ENCODE measurements at regions not wholly inside any gene's neighbourhood (a gene's known extent, or its start where the extent isn't known, plus 50 kb on each side); places are given as distances from the start of the nearest gene placed in this dataset.

- no peak overlapping the region for H3K4me3 ChIP-seq
- peaks cover 6 to 36% (median 29%) of the 10 kb centered on the region in 8 donors for H3K9me3 ChIP-seq
- H3K4me1 ChIP-seq = no peaks in the 10 kb centered on the region
- 79 to 84% (median 81%) methylated on average over 4 of the region's 4 CpGs for WGBS, 5 donors
- no peak overlapping the region for H3K27ac ChIP-seq
- no peak for TF ChIP-seq POLR2AphosphoS5 (IDR thresholded peaks at IDR 0.05)
- TF ChIP-seq CTCF (IDR thresholded peaks at IDR 0.05 in 8 of 11, conservative IDR thresholded peaks at IDR 0.05 in 3 of 11) = no peak
- no peak for TF ChIP-seq POLR2A (IDR thresholded peaks at IDR 0.05)
- no peak for DNase-seq
- H3K27me3 ChIP-seq (replicated peaks in 1 of 7) = peaks cover 0 to 29% (median 0%) of the 10 kb centered on the region in 7 donors
- H3K36me3 ChIP-seq = no peaks in the 10 kb centered on the region
- intact Hi-C loops (cut with DNase I; ENCODE audit: low total_unique reads) = no loop called here
Measured at GRCh38 chr5:174970502-174970901, 246.1 kb downstream of the MSX2 start.

GRCh38 chr5:174953871-174954270 is 229.5 kb downstream of the MSX2 start:
- intact Hi-C loops (cut with DNase I; ENCODE audit: low total_unique reads) = loop anchor here (10.0 kb wide), 1 partner anchor 491 kb away; the partner anchor contains the start of gene DRD1
- Histone ChIP-seq H3K4me1 (no peaks in the 10 kb centered on the region), H3K27ac (no peak overlapping the region), H3K36me3 (no peaks in the 10 kb centered on the region), H3K4me3 (no peak overlapping the region), H3K27me3 (replicated peaks in 1 of 7) (peaks cover 0 to 12% (median 0%) of the 10 kb centered on the region in 7 donors), H3K9me3 (peaks cover 0 to 7% (median 4%) of the 10 kb centered on the region in 8 donors)
- DNase-seq = no peak
- TF ChIP-seq CTCF (IDR thresholded peaks at IDR 0.05 in 8 of 11, conservative IDR thresholded peaks at IDR 0.05 in 3 of 11) = no peak
- no peak for TF ChIP-seq POLR2A (IDR thresholded peaks at IDR 0.05)
- TF ChIP-seq POLR2AphosphoS5 (IDR thresholded peaks at IDR 0.05) = no peak
- 62 to 74% (median 66%) methylated on average over 6 of the region's 6 CpGs for WGBS, 5 donors

GRCh38 chr5:174951151-174951780 is 226.9 kb downstream of the MSX2 start:
- no peak for DNase-seq
- H3K9me3 ChIP-seq = no peaks in the 10 kb centered on the region
- peak in 10 of 11 experiments; percentile 24 to 84 (median 64) for TF ChIP-seq CTCF (IDR thresholded peaks at IDR 0.05 in 8 of 11, conservative IDR thresholded peaks at IDR 0.05 in 3 of 11)
- TF ChIP-seq POLR2A (IDR thresholded peaks at IDR 0.05) = no peak
- TF ChIP-seq POLR2AphosphoS5 (IDR thresholded peaks at IDR 0.05) = no peak
- no peak overlapping the region for H3K27ac ChIP-seq
- peaks cover 0 to 19% (median 0%) of the 10 kb centered on the region in 7 donors for H3K27me3 ChIP-seq (replicated peaks in 1 of 7)
- H3K4me1 ChIP-seq = no peaks in the 10 kb centered on the region
- no peaks in the 10 kb centered on the region for H3K36me3 ChIP-seq
- intact Hi-C loops (cut with DNase I; ENCODE audit: low total_unique reads) = loop anchor here (10.0 kb wide), 1 partner anchor 494 kb away; the partner anchor contains the start of gene DRD1
- 22 to 29% (median 27%) methylated on average over 5 of the region's 5 CpGs for WGBS, 5 donors
- no peak overlapping the region for H3K4me3 ChIP-seq

GRCh38 chr5:174947548-174947947 is 223.2 kb downstream of the MSX2 start:
- no peak overlapping the region for H3K27ac ChIP-seq
- 55 to 69% (median 66%) methylated on average over 1 of the region's 1 CpG for WGBS, 5 donors
- intact Hi-C loops (cut with DNase I; ENCODE audit: low total_unique reads) = no loop called here
- no peaks in the 10 kb centered on the region for H3K36me3 ChIP-seq
- no peak for DNase-seq
- no peaks in the 10 kb centered on the region for H3K9me3 ChIP-seq
- no peak overlapping the region for H3K4me3 ChIP-seq
- no peaks in the 10 kb centered on the region for H3K4me1 ChIP-seq
- TF ChIP-seq POLR2A (IDR thresholded peaks at IDR 0.05) = no peak
- no peak for TF ChIP-seq POLR2AphosphoS5 (IDR thresholded peaks at IDR 0.05)
- TF ChIP-seq CTCF (IDR thresholded peaks at IDR 0.05 in 8 of 11, conservative IDR thresholded peaks at IDR 0.05 in 3 of 11) = no peak
- peaks cover 0 to 24% (median 0%) of the 10 kb centered on the region in 7 donors for H3K27me3 ChIP-seq (replicated peaks in 1 of 7)

Measured in spleen (tissue), 11 donors.